HG02970 (cell line): ENCODE measurements at regions not wholly inside any gene's neighbourhood (a gene's known extent, or its start where the extent isn't known, plus 50 kb on each side); places are given as distances from the start of the nearest gene placed in this dataset.
"Not testable (repeated sequence)": the region's sequence is repeated elsewhere in the genome, so short reads cannot be mapped to it uniquely, and the experiment has no call there.

Source experiments
- ATAC-seq: cut with Tn5 transposase; IDR thresholded peaks from one replicate; pipeline ENCODE4 v1.9.1; 2021; ENCODE audit warnings: mild to moderate bottlenecking, moderate library complexity, moderate number of reproducible peaks; ENCODE audit not compliant: unreplicated experiment, low FRiP score

- ATAC-seq: no peak
Observed at GRCh38 chrX:93468075-93468474, 205.3 kb downstream of the NAP1L3 start.

GRCh38 chrX:93466383-93466782, 207.0 kb downstream of the NAP1L3 start:
- no peak for ATAC-seq

- no peak for ATAC-seq
Observed at GRCh38 chrX:93461060-93461459, 212.3 kb downstream of the NAP1L3 start.

DNA sequence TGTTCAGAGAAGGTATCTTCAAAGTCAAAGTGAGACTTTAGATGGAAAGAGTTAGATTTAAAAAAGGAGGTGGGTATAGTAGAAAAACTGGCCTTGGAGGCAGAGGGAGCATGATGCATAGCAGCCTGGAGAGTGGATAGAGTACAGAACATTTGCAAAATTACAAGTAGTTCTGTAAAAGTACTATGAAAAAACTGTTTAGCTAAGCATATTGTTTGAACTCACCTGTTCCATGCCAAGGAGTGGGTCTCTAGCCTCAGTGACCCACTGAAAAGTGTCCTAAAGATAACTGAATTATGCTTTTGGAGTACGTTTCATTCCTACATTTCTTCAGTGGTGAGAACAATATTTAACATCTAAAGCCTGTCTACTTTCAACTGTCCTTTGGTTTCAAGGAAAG, 218.9 kb downstream of the NAP1L3 start:
- no peak for ATAC-seq

DNA sequence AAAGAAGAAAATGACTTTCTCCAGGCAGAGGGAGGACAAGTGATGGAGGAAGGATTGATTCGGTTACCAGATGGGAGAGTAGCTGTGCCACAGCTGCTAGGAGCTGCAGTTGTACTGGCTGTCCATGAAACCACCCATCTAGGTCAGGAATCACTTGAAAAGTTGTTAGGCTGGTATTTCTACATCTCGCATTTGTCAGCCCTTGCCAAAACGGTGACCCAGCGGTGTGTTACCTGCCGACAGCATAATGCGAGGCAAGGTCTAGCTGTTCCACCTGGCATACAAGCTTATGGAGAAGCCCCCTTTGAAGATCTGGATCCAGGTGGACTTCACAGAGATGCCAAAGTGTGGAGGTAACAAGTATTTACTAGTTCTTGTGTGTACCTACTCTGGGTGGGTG, 238.7 kb downstream of the NAP1L3 start:
- not testable (repeated sequence) for ATAC-seq

DNA sequence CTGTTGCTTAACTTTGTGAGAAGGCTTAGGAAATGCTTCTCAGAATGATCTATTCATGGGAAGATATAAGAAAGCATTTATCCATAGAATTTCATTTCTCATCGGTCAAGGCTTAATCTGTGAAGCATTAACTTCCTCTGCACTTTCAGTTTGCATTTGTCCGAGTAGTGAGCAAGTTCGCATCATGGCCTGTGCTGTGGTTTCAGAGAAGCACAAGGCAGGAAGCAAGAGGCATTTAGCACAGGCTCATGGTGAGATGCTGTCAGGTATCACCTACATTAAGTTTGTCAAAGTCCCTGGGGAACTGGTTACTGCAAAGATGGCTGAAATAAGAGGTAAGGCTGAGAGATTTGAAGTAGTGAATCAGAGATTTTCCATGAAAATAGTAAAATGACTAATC, 244.9 kb downstream of the NAP1L3 start:
- ATAC-seq: no peak

DNA sequence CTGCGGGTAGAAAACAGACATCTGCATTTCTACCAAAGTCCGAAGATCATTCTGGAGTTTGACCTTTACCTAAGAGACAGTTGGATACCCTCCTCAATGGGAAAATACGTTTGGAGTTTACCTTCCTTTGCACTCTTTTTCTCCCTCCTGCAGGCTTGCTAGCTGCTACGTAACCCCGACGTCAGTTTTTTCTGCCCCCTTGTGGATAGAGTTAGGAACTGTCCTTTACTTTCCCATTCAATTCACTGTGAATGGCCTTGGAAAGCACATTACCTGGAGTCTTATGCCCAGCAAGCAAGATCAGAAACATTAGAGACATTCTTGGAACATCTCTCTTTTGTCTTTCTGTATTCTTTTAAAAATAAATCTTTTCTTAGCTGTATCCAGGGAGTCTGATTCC, 250.7 kb downstream of the NAP1L3 start:
- ATAC-seq: peak; percentile 76

DNA sequence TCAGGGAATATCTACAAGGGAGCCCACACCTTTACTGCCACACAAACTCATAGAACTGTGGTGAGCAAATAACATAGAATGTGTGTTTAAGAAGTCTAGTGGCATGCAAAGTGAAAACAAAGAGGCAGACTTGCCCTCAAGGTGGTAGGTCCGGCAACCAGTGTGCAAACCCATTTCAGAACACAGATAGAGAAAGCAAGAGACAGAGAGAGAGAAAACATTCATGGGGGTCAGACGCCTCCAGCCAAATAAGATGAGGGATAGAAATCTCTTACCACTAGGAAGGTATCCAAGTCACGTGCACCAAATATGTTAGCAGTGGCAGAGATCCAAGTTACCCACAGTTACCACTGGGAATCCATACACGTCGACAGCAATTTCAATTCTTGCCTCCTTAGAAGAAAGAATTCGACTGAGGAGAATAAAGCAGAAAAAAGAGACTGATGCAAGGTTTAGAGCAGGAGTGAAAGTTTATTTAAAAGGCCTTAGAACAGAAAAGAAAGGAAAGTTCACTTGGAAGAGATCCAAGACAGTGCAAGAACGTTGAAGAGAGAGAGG, 252.8 kb downstream of the NAP1L3 start:
- no peak for ATAC-seq

DNA sequence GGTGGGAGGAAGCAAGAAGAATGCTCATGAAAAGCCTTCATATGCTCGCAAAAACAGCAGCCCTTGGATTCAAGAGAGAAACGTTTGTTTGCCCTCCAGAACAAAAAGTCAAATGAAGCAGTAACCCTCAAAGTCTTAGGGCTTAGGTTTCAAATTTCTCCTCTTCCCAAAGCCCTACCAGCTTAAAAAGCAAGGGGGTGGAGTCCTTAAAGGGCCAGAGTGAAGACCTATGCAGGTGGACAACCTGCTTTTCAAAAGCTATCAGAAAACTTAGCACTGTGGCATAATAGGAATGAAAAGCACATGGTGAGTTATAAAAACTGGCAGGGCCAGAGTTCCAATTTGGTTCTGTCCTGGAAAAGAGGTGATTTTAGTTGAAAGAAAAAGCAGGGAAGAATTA, 253.3 kb downstream of the NAP1L3 start:
- no peak for ATAC-seq

DNA sequence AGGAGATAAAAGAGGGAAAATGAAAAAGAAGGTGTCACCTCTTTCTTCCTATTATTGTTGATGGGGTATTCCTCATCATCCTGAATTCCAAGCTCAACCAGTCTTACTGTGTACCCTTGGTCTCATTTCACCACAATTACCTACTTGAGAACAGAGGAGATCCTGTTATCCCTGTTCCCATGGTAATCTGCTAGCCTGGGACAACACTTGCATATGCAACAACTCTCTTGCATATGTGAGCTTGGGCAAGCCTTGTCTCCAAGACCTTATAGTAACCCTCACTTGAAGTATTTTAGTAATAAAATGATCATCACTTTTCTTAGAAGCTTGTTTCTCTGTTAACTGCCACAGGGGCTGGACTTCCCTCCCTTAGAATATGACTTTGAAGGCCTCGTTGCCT, 253.7 kb downstream of the NAP1L3 start:
- ATAC-seq: no peak

- ATAC-seq: no peak
Observed at GRCh38 chrX:93404121-93404520, 269.3 kb downstream of the NAP1L3 start.

DNA sequence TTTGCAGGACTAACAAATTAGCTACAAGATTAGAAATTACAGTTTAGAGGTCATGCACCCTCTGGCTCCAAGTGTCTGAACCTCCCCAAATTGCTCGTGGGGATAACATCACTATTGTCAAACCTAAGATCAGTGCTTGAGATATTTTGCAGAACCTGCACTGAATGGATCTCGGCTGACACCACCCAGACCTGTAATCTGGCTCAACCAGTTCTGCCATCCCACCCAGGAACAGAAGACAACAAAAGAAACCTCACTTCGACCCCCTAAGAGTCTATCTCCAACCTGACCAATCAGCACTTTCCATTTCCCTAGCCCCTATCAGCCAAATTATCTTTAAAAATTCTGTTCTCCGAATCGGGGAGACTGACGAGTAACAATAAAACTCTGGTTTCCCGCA, 318.7 kb downstream of the NAP1L3 start:
- no peak for ATAC-seq

DNA sequence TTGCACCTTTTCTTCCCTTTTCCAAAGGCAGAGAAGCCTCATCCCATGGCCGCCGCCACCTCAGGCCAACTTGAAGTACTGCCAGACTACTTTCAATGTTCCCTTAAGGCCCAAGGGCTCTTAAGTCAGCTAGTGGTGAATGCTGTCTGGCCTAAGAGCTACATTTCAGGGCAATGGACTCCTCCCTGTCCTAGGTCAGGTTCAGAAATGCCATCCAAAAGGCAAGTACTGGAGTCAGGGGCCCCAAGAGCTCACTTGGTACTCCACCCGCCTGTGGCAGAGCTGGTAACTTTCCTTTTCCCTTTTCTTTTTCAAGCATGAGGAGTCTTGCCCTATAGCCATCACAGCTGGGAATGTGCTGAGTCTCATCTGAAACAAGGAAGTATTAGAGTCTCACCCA, 327.1 kb downstream of the NAP1L3 start:
- ATAC-seq: no peak

DNA sequence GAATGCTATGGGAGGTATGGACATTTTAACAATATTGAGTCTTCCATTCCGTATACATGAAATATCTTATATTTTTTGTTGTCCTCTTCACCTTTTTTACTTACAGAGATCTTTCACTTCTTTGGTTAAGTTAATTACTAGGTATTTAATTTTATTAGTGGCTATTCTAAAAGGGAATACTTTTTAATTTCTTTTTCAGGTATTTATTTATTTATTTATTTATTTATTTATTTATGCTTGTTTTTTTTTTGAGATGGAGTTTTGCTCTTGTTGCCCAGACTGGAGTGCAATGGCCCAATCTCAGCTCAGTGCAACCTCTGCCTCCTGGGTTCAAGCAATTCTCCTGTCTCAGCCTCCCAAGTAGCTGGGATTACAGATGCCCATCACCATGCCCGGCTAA, 329.1 kb downstream of the NAP1L3 start:
- ATAC-seq: not testable (repeated sequence)

DNA sequence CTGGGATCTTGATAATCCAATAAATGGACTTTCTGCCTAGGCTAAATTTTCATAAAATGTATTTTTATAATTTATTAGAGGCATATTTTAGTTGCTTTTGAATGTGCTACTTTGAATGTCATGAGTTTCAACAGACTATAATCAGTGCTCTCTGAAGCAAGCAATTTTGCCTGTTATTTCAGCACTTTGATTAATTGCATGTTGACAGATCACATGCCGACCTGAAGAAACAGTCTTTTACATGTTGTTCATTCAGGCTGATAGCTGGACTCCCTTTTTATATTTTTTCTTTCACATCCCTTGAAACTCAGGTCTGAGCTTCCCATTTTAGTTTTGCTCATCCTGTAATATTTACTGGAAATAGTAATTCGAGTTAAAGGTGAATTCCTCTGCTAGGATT, 341.0 kb downstream of the NAP1L3 start:
- no peak for ATAC-seq

DNA sequence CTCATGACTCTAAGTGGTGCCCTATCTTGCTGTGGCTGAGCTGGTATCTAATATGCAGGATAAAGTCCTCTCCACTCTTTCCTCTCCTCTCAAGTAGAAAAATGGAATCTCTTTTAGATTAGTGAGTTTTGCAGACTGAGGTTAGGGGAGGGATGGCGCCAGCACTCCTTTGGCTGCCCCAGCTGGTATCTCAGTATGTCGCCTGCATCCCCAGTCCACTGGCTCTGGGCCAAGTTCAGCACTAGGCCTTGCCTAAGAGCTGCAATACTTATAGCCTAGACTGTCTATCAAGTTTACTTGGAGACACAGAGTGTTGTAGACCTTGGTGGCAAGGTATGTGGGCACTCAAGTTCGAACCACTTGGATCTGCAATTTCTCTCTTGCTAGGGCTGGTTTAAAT, 351.3 kb downstream of the NAP1L3 start:
- ATAC-seq: no peak

DNA sequence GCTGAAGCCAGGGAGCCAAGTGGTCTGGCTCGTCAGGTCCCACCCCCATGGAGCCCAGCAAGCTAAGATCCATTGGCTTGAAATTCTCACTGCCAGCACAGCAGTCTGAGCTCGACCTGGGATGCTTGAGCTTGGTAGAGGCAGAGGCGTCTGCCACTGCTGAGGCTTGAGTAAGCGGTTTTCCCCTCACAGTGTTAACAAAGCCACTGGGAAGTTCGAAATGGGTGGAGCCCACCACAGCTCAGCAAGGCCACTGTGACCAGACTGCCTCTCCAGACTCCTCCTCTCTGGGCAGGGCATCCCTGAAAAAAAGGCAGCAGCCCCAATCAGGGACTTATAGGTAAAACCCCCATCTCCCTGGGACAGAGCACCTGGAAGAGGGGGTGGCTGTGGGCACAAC, 353.8 kb downstream of the NAP1L3 start:
- no peak for ATAC-seq
